ENCODE measurements at regions not wholly inside any gene's neighbourhood (a gene's known extent, or its start where the extent isn't known, plus 50 kb on each side); places are given as distances from the start of the nearest gene placed in this dataset.

GRCh38 chr2:133780099-133780996 is 212.1 kb upstream of the NCKAP5 start:
- Mint-ChIP-seq H3K4me3 (no peak overlapping the region), H3K9me3 (no peaks in the 10 kb centered on the region), H3K27me3 (no peaks in the 10 kb centered on the region), H3K36me3 (ENCODE audit: low read depth) (no peaks in the 10 kb centered on the region), H3K27ac (no peak overlapping the region), H3K4me1 (ENCODE audit: low read depth) (no peaks in the 10 kb centered on the region)
- intact Hi-C loops (cut with micrococcal nuclease): loop anchor here (2.0 kb wide), 1 partner anchor 1234 kb away; no protein-coding TSS in a partner anchor

- Mint-ChIP-seq H3K27me3 (no peaks in the 10 kb centered on the region), H3K9me3 (no peaks in the 10 kb centered on the region), H3K4me3 (no peak overlapping the region), H3K27ac (no peak overlapping the region), H3K4me1 (ENCODE audit: low read depth) (no peaks in the 10 kb centered on the region), H3K36me3 (ENCODE audit: low read depth) (no peaks in the 10 kb centered on the region)
- intact Hi-C loops (cut with micrococcal nuclease): loop anchor here (2.0 kb wide), 1 partner anchor 1234 kb away; no protein-coding TSS in a partner anchor
Observed at GRCh38 chr2:133780997-133781513, 212.8 kb upstream of the NCKAP5 start.

GRCh38 chr2:133787207-133787606 is 218.9 kb upstream of the NCKAP5 start:
- Mint-ChIP-seq H3K9me3 (peaks cover 10% of the 10 kb centered on the region), H3K27ac (no peak overlapping the region), H3K4me1 (ENCODE audit: low read depth) (no peaks in the 10 kb centered on the region), H3K27me3 (no peaks in the 10 kb centered on the region), H3K4me3 (no peak overlapping the region), H3K36me3 (ENCODE audit: low read depth) (no peaks in the 10 kb centered on the region)
- intact Hi-C loops (cut with micrococcal nuclease): no loop called here

GRCh38 chr2:133787651-133788050 is 219.4 kb upstream of the NCKAP5 start:
- Mint-ChIP-seq H3K4me3 (no peak overlapping the region), H3K4me1 (ENCODE audit: low read depth) (no peaks in the 10 kb centered on the region), H3K27me3 (no peaks in the 10 kb centered on the region), H3K9me3 (peaks cover 10% of the 10 kb centered on the region), H3K27ac (no peak overlapping the region), H3K36me3 (ENCODE audit: low read depth) (no peaks in the 10 kb centered on the region)
- intact Hi-C loops (cut with micrococcal nuclease): no loop called here

GRCh38 chr2:133788386-133788785 is 220.1 kb upstream of the NCKAP5 start:
- H3K9me3 Mint-ChIP-seq: peaks cover 10% of the 10 kb centered on the region
- no peak overlapping the region for H3K4me3 Mint-ChIP-seq
- no peaks in the 10 kb centered on the region for H3K36me3 Mint-ChIP-seq (ENCODE audit: low read depth)
- H3K27me3 Mint-ChIP-seq: no peaks in the 10 kb centered on the region
- H3K4me1 Mint-ChIP-seq (ENCODE audit: low read depth): no peaks in the 10 kb centered on the region
- H3K27ac Mint-ChIP-seq: no peak overlapping the region
- intact Hi-C loops (cut with micrococcal nuclease): no loop called here

GRCh38 chr2:133789743-133790142 is 221.5 kb upstream of the NCKAP5 start:
- H3K4me1 Mint-ChIP-seq (ENCODE audit: low read depth): no peaks in the 10 kb centered on the region
- no peak overlapping the region for H3K27ac Mint-ChIP-seq
- no peaks in the 10 kb centered on the region for H3K27me3 Mint-ChIP-seq
- H3K36me3 Mint-ChIP-seq (ENCODE audit: low read depth): no peaks in the 10 kb centered on the region
- intact Hi-C loops (cut with micrococcal nuclease): no loop called here
- no peak overlapping the region for H3K4me3 Mint-ChIP-seq
- H3K9me3 Mint-ChIP-seq: peaks cover 22% of the 10 kb centered on the region

- H3K27me3 Mint-ChIP-seq: no peaks in the 10 kb centered on the region
- H3K4me3 Mint-ChIP-seq: no peak overlapping the region
- H3K27ac Mint-ChIP-seq: no peak overlapping the region
- intact Hi-C loops (cut with micrococcal nuclease): no loop called here
- H3K9me3 Mint-ChIP-seq: peaks cover 23% of the 10 kb centered on the region
- H3K4me1 Mint-ChIP-seq (ENCODE audit: low read depth): no peaks in the 10 kb centered on the region
- no peaks in the 10 kb centered on the region for H3K36me3 Mint-ChIP-seq (ENCODE audit: low read depth)
Observed at GRCh38 chr2:133790711-133791110, 222.4 kb upstream of the NCKAP5 start.

GRCh38 chr2:133791191-133791590 is 222.9 kb upstream of the NCKAP5 start:
- no peak overlapping the region for H3K4me3 Mint-ChIP-seq
- intact Hi-C loops (cut with micrococcal nuclease): no loop called here
- peaks cover 23% of the 10 kb centered on the region for H3K9me3 Mint-ChIP-seq
- no peaks in the 10 kb centered on the region for H3K27me3 Mint-ChIP-seq
- H3K36me3 Mint-ChIP-seq (ENCODE audit: low read depth): no peaks in the 10 kb centered on the region
- H3K4me1 Mint-ChIP-seq (ENCODE audit: low read depth): no peaks in the 10 kb centered on the region
- no peak overlapping the region for H3K27ac Mint-ChIP-seq

GRCh38 chr2:133792223-133792622 is 224.0 kb upstream of the NCKAP5 start:
- Mint-ChIP-seq H3K9me3 (peaks cover 23% of the 10 kb centered on the region), H3K4me3 (no peak overlapping the region), H3K27ac (no peak overlapping the region), H3K27me3 (no peaks in the 10 kb centered on the region), H3K36me3 (ENCODE audit: low read depth) (no peaks in the 10 kb centered on the region), H3K4me1 (ENCODE audit: low read depth) (no peaks in the 10 kb centered on the region)
- intact Hi-C loops (cut with micrococcal nuclease): no loop called here

- intact Hi-C loops (cut with micrococcal nuclease): no loop called here
- Mint-ChIP-seq H3K9me3 (peaks cover 24% of the 10 kb centered on the region), H3K27ac (no peak overlapping the region), H3K27me3 (no peaks in the 10 kb centered on the region), H3K4me3 (no peak overlapping the region), H3K4me1 (ENCODE audit: low read depth) (no peaks in the 10 kb centered on the region), H3K36me3 (ENCODE audit: low read depth) (no peaks in the 10 kb centered on the region)
Observed at GRCh38 chr2:133794114-133794513, 225.9 kb upstream of the NCKAP5 start.

GRCh38 chr2:133801946-133802345 is 233.7 kb upstream of the NCKAP5 start:
- Mint-ChIP-seq H3K9me3 (peaks cover 27% of the 10 kb centered on the region), H3K27ac (no peak overlapping the region), H3K4me1 (ENCODE audit: low read depth) (no peaks in the 10 kb centered on the region), H3K36me3 (ENCODE audit: low read depth) (no peaks in the 10 kb centered on the region), H3K4me3 (no peak overlapping the region), H3K27me3 (no peaks in the 10 kb centered on the region)
- intact Hi-C loops (cut with micrococcal nuclease): no loop called here

GRCh38 chr2:133802409-133803039 is 234.3 kb upstream of the NCKAP5 start:
- H3K27ac Mint-ChIP-seq: no peak overlapping the region

GRCh38 chr2:133806564-133806963 is 238.3 kb upstream of the NCKAP5 start:
- peaks cover 55% of the 10 kb centered on the region for H3K9me3 Mint-ChIP-seq

More at GRCh38 chr2:133802409-133803039, 234.3 kb upstream of the NCKAP5 start:
- Mint-ChIP-seq H3K36me3 (ENCODE audit: low read depth) (no peaks in the 10 kb centered on the region), H3K4me3 (no peak overlapping the region), H3K9me3 (peaks cover 32% of the 10 kb centered on the region), H3K27me3 (no peaks in the 10 kb centered on the region), H3K4me1 (ENCODE audit: low read depth) (no peaks in the 10 kb centered on the region)
- intact Hi-C loops (cut with micrococcal nuclease): no loop called here

GRCh38 chr2:133809485-133809884 is 241.2 kb upstream of the NCKAP5 start:
- Mint-ChIP-seq H3K9me3 (peaks cover 78% of the 10 kb centered on the region), H3K4me3 (no peak overlapping the region), H3K27ac (no peak overlapping the region), H3K36me3 (ENCODE audit: low read depth) (peaks cover 37% of the 10 kb centered on the region), H3K4me1 (ENCODE audit: low read depth) (peaks cover 7% of the 10 kb centered on the region), H3K27me3 (no peaks in the 10 kb centered on the region)
- intact Hi-C loops (cut with micrococcal nuclease): no loop called here

More at GRCh38 chr2:133806564-133806963, 238.3 kb upstream of the NCKAP5 start:
- Mint-ChIP-seq H3K4me3 (no peak overlapping the region), H3K27ac (no peak overlapping the region), H3K27me3 (no peaks in the 10 kb centered on the region), H3K4me1 (ENCODE audit: low read depth) (peaks cover under 1% of the 10 kb centered on the region), H3K36me3 (ENCODE audit: low read depth) (peaks cover 29% of the 10 kb centered on the region)
- intact Hi-C loops (cut with micrococcal nuclease): no loop called here
